ENCODE measurements at regions not wholly inside any gene's neighbourhood (a gene's known extent, or its start where the extent isn't known, plus 50 kb on each side); places are given as distances from the start of the nearest gene placed in this dataset.
A peak's percentile ranks its signal among the peaks of the same experiment; 100 is the strongest.
"Not testable (repeated sequence)": the region's sequence is repeated elsewhere in the genome, so short reads cannot be mapped to it uniquely, and the experiment has no call there.

- ChIA-PET POLR2A (ENCODE audit: low non-redundant PET) (no interaction called here), CTCF (no interaction called here)
- H3K27ac ChIP-seq: no peak overlapping the region
- no peak for TF ChIP-seq CTCF (conservative IDR thresholded peaks at IDR 0.05; ENCODE audit: low read depth)
- DNase-seq (ENCODE audit: low spot score): no peak
Observed at GRCh38 chr9:124084087-124084486, 72.5 kb downstream of the LHX2 start.

GRCh38 chr9:124087226-124087625 lies 75.7 kb downstream of the LHX2 start:
- ChIA-PET POLR2A (ENCODE audit: low non-redundant PET) (no interaction called here), CTCF (no interaction called here)

GRCh38 chr9:124088476-124088837 lies 76.9 kb downstream of the LHX2 start:
- DNase-seq (ENCODE audit: low spot score): no peak
- ChIA-PET POLR2A (ENCODE audit: low non-redundant PET) (no interaction called here), CTCF (interaction anchor here (1.4 to 1.6 kb wide), 2 partner anchors 38 to 48 kb away, joined by 4 to 5 read pairs; no protein-coding TSS in a partner anchor)
- TF ChIP-seq CTCF (conservative IDR thresholded peaks at IDR 0.05; ENCODE audit: low read depth): no peak
- H3K27ac ChIP-seq: no peak overlapping the region

More at GRCh38 chr9:124087226-124087625, 75.7 kb downstream of the LHX2 start:
- H3K27ac ChIP-seq: no peak overlapping the region
- TF ChIP-seq CTCF (conservative IDR thresholded peaks at IDR 0.05; ENCODE audit: low read depth): no peak
- no peak for DNase-seq (ENCODE audit: low spot score)

- CTCF ChIA-PET: interaction anchor here (1.0 kb wide), 1 partner anchor 20 kb away, joined by 3 read pairs; no protein-coding TSS in a partner anchor
- POLR2A ChIA-PET (ENCODE audit: low non-redundant PET): interaction anchor here (0.6 kb wide), 1 partner anchor 168 kb away, joined by 5 read pairs; the partner anchor contains the start of gene NEK6
- H3K27ac ChIP-seq; DNase-seq (ENCODE audit: low spot score): not testable (repeated sequence)
Observed at GRCh38 chr9:124089631-124090488, 78.3 kb downstream of the LHX2 start.

- POLR2A ChIA-PET (ENCODE audit: low non-redundant PET): no interaction called here
- CTCF ChIA-PET: interaction anchor here (0.6 to 0.8 kb wide), 3 partner anchors 58 to 398 kb away, joined by 3 to 4 read pairs (median 3); no protein-coding TSS in a partner anchor
- DNase-seq (ENCODE audit: low spot score): peak; percentile 67
- no peak overlapping the region for H3K27ac ChIP-seq
- no peak for TF ChIP-seq CTCF (conservative IDR thresholded peaks at IDR 0.05; ENCODE audit: low read depth)
Observed at GRCh38 chr9:124098141-124098905, 86.8 kb downstream of the LHX2 start.

GRCh38 chr9:124099860-124100259 lies 88.3 kb downstream of the LHX2 start:
- POLR2A ChIA-PET (ENCODE audit: low non-redundant PET): no interaction called here
- CTCF ChIA-PET: no interaction called here
- H3K27ac ChIP-seq: no peak overlapping the region
- TF ChIP-seq CTCF (conservative IDR thresholded peaks at IDR 0.05; ENCODE audit: low read depth): no peak
- no peak for DNase-seq (ENCODE audit: low spot score)

Measured in RWPE1 (cell line).